ENCODE measurements at regions not wholly inside any gene's neighbourhood (a gene's known extent, or its start where the extent isn't known, plus 50 kb on each side); places are given as distances from the start of the nearest gene placed in this dataset.

DNA sequence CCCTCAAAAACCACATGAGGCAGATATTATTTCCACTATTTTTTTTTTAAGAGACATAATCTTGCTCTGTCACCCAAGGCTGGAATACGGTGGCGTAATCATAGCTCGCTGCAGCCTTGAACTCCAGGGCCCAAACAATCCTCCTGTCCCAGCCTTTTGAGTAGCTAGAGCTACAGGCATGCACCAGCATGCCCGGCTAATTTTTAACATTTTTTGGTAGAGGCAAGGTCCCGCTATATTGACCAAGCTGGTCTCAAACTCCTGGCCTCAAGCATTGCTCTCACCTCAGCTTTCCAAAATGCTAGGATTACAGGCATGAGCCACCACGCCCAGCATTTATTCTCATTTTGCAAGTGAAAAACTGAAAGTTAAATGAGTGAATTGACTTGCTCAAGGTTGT lies 50.8 kb upstream of the PIAS1 start:
- H3K79me2 ChIP-seq (replicated peaks; ENCODE audit: insufficient read depth): no peaks in the 10 kb centered on the region
- H3K9me2 ChIP-seq (ENCODE audit: insufficient read depth): no peaks in the 10 kb centered on the region; the same call in 1 of the 2 replicates
- DNase-seq (ENCODE audit: low spot score): no peak
- H3F3A ChIP-seq (replicated peaks; ENCODE audit: low read depth): no peaks in the 10 kb centered on the region
- TF ChIP-seq, protein P1, sequence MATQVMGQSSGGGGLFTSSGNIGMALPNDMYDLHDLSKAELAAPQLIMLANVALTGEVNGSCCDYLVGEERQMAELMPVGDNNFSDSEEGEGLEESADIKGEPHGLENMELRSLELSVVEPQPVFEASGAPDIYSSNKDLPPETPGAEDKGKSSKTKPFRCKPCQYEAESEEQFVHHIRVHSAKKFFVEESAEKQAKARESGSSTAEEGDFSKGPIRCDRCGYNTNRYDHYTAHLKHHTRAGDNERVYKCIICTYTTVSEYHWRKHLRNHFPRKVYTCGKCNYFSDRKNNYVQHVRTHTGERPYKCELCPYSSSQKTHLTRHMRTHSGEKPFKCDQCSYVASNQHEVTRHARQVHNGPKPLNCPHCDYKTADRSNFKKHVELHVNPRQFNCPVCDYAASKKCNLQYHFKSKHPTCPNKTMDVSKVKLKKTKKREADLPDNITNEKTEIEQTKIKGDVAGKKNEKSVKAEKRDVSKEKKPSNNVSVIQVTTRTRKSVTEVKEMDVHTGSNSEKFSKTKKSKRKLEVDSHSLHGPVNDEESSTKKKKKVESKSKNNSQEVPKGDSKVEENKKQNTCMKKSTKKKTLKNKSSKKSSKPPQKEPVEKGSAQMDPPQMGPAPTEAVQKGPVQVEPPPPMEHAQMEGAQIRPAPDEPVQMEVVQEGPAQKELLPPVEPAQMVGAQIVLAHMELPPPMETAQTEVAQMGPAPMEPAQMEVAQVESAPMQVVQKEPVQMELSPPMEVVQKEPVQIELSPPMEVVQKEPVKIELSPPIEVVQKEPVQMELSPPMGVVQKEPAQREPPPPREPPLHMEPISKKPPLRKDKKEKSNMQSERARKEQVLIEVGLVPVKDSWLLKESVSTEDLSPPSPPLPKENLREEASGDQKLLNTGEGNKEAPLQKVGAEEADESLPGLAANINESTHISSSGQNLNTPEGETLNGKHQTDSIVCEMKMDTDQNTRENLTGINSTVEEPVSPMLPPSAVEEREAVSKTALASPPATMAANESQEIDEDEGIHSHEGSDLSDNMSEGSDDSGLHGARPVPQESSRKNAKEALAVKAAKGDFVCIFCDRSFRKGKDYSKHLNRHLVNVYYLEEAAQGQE (IDR thresholded peaks at IDR 0.05; ENCODE audit: unreplicated experiment): no peak
- no peak for TF ChIP-seq ZNF331 (CRISPR knock-in tag; IDR thresholded peaks at IDR 0.05; ENCODE audit: low read depth)
- TF ChIP-seq JUNB (IDR thresholded peaks at IDR 0.05; ENCODE audit: unreplicated experiment): no peak
- no peak for TF ChIP-seq POLR2AphosphoS5 (IDR thresholded peaks at IDR 0.05; ENCODE audit: low read depth)
- TF ChIP-seq EZH2 (IDR thresholded peaks at IDR 0.05; ENCODE audit: low read depth, unreplicated experiment): no peak
- TF ChIP-seq CREB1 (CRISPR knock-in tag; IDR thresholded peaks at IDR 0.05; ENCODE audit: low read depth): no peak
- no peak for TF ChIP-seq NANOG (IDR thresholded peaks at IDR 0.05; ENCODE audit: borderline replicate concordance)
- TF ChIP-seq, protein P2, sequence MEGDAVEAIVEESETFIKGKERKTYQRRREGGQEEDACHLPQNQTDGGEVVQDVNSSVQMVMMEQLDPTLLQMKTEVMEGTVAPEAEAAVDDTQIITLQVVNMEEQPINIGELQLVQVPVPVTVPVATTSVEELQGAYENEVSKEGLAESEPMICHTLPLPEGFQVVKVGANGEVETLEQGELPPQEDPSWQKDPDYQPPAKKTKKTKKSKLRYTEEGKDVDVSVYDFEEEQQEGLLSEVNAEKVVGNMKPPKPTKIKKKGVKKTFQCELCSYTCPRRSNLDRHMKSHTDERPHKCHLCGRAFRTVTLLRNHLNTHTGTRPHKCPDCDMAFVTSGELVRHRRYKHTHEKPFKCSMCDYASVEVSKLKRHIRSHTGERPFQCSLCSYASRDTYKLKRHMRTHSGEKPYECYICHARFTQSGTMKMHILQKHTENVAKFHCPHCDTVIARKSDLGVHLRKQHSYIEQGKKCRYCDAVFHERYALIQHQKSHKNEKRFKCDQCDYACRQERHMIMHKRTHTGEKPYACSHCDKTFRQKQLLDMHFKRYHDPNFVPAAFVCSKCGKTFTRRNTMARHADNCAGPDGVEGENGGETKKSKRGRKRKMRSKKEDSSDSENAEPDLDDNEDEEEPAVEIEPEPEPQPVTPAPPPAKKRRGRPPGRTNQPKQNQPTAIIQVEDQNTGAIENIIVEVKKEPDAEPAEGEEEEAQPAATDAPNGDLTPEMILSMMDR (conservative IDR thresholded peaks at IDR 0.05; ENCODE audit: low read depth in 2 of 2): no peak
- no peak for TF ChIP-seq EZH2phosphoT487 (IDR thresholded peaks at IDR 0.05; ENCODE audit: unreplicated experiment)
- TF ChIP-seq, protein P3, sequence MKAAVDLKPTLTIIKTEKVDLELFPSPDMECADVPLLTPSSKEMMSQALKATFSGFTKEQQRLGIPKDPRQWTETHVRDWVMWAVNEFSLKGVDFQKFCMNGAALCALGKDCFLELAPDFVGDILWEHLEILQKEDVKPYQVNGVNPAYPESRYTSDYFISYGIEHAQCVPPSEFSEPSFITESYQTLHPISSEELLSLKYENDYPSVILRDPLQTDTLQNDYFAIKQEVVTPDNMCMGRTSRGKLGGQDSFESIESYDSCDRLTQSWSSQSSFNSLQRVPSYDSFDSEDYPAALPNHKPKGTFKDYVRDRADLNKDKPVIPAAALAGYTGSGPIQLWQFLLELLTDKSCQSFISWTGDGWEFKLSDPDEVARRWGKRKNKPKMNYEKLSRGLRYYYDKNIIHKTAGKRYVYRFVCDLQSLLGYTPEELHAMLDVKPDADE (IDR thresholded peaks at IDR 0.05): no peak
- TF ChIP-seq, protein P4, sequence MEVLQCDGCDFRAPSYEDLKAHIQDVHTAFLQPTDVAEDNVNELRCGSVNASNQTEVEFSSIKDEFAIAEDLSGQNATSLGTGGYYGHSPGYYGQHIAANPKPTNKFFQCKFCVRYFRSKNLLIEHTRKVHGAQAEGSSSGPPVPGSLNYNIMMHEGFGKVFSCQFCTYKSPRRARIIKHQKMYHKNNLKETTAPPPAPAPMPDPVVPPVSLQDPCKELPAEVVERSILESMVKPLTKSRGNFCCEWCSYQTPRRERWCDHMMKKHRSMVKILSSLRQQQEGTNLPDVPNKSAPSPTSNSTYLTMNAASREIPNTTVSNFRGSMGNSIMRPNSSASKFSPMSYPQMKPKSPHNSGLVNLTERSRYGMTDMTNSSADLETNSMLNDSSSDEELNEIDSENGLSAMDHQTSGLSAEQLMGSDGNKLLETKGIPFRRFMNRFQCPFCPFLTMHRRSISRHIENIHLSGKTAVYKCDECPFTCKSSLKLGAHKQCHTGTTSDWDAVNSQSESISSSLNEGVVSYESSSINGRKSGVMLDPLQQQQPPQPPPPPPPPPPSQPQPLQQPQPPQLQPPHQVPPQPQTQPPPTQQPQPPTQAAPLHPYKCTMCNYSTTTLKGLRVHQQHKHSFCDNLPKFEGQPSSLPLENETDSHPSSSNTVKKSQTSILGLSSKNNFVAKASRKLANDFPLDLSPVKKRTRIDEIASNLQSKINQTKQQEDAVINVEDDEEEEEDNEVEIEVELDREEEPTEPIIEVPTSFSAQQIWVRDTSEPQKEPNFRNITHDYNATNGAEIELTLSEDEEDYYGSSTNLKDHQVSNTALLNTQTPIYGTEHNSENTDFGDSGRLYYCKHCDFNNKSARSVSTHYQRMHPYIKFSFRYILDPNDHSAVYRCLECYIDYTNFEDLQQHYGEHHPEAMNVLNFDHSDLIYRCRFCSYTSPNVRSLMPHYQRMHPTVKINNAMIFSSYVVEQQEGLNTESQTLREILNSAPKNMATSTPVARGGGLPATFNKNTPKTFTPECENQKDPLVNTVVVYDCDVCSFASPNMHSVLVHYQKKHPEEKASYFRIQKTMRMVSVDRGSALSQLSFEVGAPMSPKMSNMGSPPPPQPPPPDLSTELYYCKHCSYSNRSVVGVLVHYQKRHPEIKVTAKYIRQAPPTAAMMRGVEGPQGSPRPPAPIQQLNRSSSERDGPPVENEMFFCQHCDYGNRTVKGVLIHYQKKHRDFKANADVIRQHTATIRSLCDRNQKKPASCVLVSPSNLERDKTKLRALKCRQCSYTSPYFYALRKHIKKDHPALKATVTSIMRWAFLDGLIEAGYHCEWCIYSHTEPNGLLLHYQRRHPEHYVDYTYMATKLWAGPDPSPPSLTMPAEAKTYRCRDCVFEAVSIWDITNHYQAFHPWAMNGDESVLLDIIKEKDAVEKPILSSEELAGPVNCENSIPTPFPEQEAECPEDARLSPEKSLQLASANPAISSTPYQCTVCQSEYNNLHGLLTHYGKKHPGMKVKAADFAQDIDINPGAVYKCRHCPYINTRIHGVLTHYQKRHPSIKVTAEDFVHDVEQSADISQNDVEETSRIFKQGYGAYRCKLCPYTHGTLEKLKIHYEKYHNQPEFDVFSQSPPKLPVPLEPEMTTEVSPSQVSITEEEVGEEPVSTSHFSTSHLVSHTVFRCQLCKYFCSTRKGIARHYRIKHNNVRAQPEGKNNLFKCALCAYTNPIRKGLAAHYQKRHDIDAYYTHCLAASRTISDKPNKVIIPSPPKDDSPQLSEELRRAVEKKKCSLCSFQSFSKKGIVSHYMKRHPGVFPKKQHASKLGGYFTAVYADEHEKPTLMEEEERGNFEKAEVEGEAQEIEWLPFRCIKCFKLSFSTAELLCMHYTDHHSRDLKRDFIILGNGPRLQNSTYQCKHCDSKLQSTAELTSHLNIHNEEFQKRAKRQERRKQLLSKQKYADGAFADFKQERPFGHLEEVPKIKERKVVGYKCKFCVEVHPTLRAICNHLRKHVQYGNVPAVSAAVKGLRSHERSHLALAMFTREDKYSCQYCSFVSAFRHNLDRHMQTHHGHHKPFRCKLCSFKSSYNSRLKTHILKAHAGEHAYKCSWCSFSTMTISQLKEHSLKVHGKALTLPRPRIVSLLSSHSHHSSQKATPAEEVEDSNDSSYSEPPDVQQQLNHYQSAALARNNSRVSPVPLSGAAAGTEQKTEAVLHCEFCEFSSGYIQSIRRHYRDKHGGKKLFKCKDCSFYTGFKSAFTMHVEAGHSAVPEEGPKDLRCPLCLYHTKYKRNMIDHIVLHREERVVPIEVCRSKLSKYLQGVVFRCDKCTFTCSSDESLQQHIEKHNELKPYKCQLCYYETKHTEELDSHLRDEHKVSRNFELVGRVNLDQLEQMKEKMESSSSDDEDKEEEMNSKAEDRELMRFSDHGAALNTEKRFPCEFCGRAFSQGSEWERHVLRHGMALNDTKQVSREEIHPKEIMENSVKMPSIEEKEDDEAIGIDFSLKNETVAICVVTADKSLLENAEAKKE (CRISPR knock-in tag; IDR thresholded peaks at IDR 0.05): no peak
- no peak for TF ChIP-seq ZNF114 (CRISPR knock-in tag; IDR thresholded peaks at IDR 0.05)
- TF ChIP-seq STAT1 (IDR thresholded peaks at IDR 0.05; ENCODE audit: unreplicated experiment): no peak
- no peak overlapping the region for H3K4me3 Mint-ChIP-seq
- H3K4me1 Mint-ChIP-seq: peaks cover 16% of the 10 kb centered on the region
- H3K4me1 ChIP-seq (ENCODE audit: insufficient read depth): no peaks in the 10 kb centered on the region
- no peak for ATAC-seq
- no peaks in the 10 kb centered on the region for H4K20me1 ChIP-seq (replicated peaks; ENCODE audit: insufficient read depth)
- H3K9me3 Mint-ChIP-seq: peaks cover 21% of the 10 kb centered on the region
- H3K4me3 ChIP-seq: no peak overlapping the region
- no peak overlapping the region for H3K27ac Mint-ChIP-seq
- no peaks in the 10 kb centered on the region for H3K27me3 ChIP-seq (ENCODE audit: insufficient read depth)
- peak overlapping the region; percentile 24; the same call in 1 of the 2 replicates for H2AFZ ChIP-seq
- H3K27me3 Mint-ChIP-seq (ENCODE audit: insufficient read depth, low read depth, poor library complexity): peaks cover 4% of the 10 kb centered on the region
- peaks cover 27% of the 10 kb centered on the region for H3K36me3 Mint-ChIP-seq (ENCODE audit: low read depth)
- no peak overlapping the region for H3K27ac ChIP-seq (ENCODE audit: low read depth)
- no peak overlapping the region for H3K4me2 ChIP-seq
- H3K36me3 ChIP-seq (ENCODE audit: insufficient read depth): 0 out of 2 replicates have a peak, but pooled peaks cover 3% of the 10 kb centered on the region
